Stimulated activated CD8-positive, alpha-beta memory T cell treated with anti-CD3 and anti-CD28 coated beads, Interleukin-7, amount 100 ng/mL, for 48 hours (primary cell): ENCODE measurements at regions not wholly inside any gene's neighbourhood (a gene's known extent, or its start where the extent isn't known, plus 50 kb on each side); places are given as distances from the start of the nearest gene placed in this dataset.
"Not testable (repeated sequence)": the region's sequence is repeated elsewhere in the genome, so short reads cannot be mapped to it uniquely, and the experiment has no call there.

Experiments
- DNase-seq, 2 donors: peaks; one replicate each; pipeline ENCODE4 v3.0.0-alpha.2; 2020; ENCODE audit warnings: low read depth in 1 of 2; ENCODE audit errors: extremely low read depth in 1 of 2

GRCh38 chr6:114844359-114844758, 501.5 kb upstream of the HS3ST5 start:
- DNase-seq = no peak

- no peak for DNase-seq
These were observed 496.2 kb upstream of the HS3ST5 start for GRCh38 chr6:114839019-114839418.

- DNase-seq = no peak
These were observed 490.4 kb upstream of the HS3ST5 start for GRCh38 chr6:114833211-114833610.

GRCh38 chr6:114830515-114830914, 487.7 kb upstream of the HS3ST5 start:
- DNase-seq = no peak

GRCh38 chr6:114827135-114827534, 484.3 kb upstream of the HS3ST5 start:
- DNase-seq = no peak

- DNase-seq = no peak
These were observed 481.6 kb upstream of the HS3ST5 start for GRCh38 chr6:114824409-114824808.

GRCh38 chr6:114816678-114817077, 473.9 kb upstream of the HS3ST5 start:
- no peak for DNase-seq

- no peak for DNase-seq
These were observed 467.6 kb upstream of the HS3ST5 start for GRCh38 chr6:114810468-114810867.

- DNase-seq = not testable (repeated sequence)
These were observed 462.6 kb upstream of the HS3ST5 start for GRCh38 chr6:114805426-114805825.

- no peak for DNase-seq
These were observed 453.8 kb upstream of the HS3ST5 start for GRCh38 chr6:114796576-114796975.

GRCh38 chr6:114793428-114793827, 450.6 kb upstream of the HS3ST5 start:
- DNase-seq = no peak

GRCh38 chr6:114785235-114786127, 442.7 kb upstream of the HS3ST5 start:
- DNase-seq = no peak

- no peak for DNase-seq
These were observed 441.0 kb upstream of the HS3ST5 start for GRCh38 chr6:114783783-114784182.

GRCh38 chr6:114783083-114783482, 440.3 kb upstream of the HS3ST5 start:
- DNase-seq = no peak

- DNase-seq = no peak
These were observed 422.0 kb upstream of the HS3ST5 start for GRCh38 chr6:114764866-114765265.

GRCh38 chr6:114762145-114762544, 419.3 kb upstream of the HS3ST5 start:
- no peak for DNase-seq

GRCh38 chr6:114747995-114748625, 405.3 kb upstream of the HS3ST5 start:
- DNase-seq = peak in 1 of 2 donors; percentile 18

GRCh38 chr6:114740547-114740946, 397.7 kb upstream of the HS3ST5 start:
- no peak for DNase-seq

GRCh38 chr6:114739656-114740055, 396.8 kb upstream of the HS3ST5 start:
- no peak for DNase-seq

- DNase-seq = no peak
These were observed 392.4 kb upstream of the HS3ST5 start for GRCh38 chr6:114735025-114735735.

- DNase-seq = no peak
These were observed 390.8 kb upstream of the HS3ST5 start for GRCh38 chr6:114733596-114733995.
